GM12872 (cell line): ENCODE measurements at regions not wholly inside any gene's neighbourhood (a gene's known extent, or its start where the extent isn't known, plus 50 kb on each side); places are given as distances from the start of the nearest gene placed in this dataset.

Experiments
- TF ChIP-seq, protein P1 (sequence below): IDR thresholded peaks from 3 replicates; pipeline ENCODE4 v1.5.1; 2011; ENCODE audit warnings: low read depth, mild to moderate bottlenecking, low read length, moderate library complexity; ENCODE audit not compliant: insufficient read depth

DNA sequence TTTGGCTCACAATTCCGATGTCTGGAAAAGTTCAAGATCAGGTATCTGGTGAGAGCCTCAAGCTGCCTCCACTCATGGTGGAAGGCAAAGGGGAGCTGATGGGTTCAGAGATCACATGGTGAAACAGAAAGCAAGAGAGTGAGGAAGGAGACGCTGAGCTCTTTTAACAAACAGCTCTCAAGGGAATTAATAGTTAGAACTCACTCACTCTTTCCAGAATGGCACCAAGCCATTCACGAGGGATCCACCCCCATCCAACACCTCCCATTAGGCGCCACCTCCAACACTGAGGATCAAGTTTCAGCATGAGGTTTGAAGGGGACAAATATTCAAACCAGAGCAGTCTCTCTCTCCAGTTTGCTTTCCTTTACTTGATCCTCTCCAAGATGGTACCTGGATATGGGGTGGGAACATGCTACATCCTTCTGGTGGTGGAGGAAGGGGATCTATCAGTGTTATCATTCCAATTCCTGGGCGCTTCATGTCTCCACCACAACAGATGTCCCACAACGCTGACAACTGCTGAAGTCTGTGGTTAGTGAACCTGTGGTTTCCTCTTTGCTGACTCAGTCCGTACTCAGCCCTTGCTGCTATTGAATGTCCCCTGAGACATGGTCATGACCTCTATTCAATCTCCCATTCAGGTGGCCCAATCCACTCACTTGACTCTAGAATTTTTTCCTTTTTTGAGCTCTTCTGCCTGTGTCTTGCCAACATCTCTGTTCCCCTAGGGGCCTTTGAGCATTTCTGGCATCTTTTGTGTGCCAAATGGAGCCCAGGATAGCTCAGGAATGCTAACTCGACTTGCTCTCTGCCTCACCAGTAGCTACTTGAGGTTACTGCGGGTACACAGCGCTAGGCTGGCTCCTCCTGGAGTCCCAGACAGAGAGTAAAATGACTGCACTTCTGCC lies 395.2 kb downstream of the MID1IP1 start:
- TF ChIP-seq, protein P1, sequence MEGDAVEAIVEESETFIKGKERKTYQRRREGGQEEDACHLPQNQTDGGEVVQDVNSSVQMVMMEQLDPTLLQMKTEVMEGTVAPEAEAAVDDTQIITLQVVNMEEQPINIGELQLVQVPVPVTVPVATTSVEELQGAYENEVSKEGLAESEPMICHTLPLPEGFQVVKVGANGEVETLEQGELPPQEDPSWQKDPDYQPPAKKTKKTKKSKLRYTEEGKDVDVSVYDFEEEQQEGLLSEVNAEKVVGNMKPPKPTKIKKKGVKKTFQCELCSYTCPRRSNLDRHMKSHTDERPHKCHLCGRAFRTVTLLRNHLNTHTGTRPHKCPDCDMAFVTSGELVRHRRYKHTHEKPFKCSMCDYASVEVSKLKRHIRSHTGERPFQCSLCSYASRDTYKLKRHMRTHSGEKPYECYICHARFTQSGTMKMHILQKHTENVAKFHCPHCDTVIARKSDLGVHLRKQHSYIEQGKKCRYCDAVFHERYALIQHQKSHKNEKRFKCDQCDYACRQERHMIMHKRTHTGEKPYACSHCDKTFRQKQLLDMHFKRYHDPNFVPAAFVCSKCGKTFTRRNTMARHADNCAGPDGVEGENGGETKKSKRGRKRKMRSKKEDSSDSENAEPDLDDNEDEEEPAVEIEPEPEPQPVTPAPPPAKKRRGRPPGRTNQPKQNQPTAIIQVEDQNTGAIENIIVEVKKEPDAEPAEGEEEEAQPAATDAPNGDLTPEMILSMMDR: no peak

DNA sequence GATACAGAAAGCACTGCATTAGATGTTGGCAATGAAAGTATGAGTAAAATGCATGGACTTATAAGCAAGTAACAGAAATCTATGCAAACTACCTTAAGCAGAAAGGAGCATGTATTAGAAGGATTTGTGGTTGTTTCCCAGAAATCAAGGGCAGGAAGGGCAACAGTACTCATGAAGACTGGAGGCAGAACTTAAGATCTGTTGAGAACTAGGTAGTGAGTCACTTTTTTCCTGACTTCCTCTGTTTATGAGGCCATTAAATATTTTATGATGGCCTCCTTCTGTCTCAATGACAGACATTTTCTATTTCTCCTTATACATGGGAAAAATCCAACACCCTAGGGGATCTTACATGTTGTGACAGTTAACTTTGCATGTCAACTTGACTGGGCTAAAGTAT lies 398.2 kb downstream of the MID1IP1 start:
- TF ChIP-seq, protein P1: no peak

DNA sequence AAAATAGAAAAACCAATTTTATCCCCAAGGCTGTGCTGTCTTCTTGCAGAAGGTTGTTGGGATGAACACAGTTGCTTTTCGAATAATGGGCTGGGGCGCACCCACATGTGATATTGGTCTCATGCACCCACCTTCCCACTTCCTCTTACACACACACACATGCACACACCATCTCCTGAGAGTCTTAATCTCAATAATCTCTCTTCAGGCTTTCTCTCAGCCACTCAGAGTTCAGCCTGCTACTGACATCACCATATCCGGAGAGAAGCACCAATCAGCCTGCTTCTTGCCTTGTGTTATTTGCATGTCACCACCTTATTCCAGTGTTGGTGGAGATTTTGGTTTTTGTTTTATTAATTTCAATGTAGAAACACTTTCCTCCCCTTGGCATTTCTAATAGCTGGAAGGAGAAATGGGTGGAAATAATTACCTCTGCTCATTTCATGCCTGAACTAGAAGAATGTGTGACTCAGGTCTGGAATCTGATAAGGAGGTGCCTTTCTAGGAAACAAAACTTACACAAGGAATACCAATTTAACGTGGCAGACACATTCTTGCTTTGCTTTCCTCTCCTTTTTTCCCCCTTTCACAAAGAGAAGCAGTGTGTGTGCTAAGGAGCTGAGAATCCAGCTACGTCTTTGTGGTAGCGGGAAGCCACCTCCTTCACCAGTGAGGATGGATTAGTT lies 400.2 kb downstream of the MID1IP1 start:
- TF ChIP-seq, protein P1: no peak

DNA sequence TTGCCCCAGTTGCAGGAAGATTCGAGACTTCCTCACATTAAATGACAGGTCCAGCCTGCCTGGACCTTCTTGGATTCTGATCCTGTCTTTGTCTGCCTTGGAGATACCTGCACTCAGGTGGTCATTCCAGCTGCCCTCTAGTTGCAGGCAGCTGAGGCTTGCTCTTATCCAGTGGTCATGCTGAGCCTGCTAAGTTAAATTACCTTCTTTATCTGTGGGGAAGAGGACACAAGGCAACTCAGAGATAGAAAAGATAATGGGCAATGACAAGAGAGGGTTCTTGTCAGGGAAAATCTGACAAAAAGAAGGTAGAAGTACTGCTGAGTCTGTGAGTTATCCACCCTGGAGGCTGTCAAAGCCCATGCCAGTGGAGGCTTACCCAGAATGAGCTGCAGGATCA lies 401.4 kb downstream of the MID1IP1 start:
- TF ChIP-seq, protein P1: no peak

DNA sequence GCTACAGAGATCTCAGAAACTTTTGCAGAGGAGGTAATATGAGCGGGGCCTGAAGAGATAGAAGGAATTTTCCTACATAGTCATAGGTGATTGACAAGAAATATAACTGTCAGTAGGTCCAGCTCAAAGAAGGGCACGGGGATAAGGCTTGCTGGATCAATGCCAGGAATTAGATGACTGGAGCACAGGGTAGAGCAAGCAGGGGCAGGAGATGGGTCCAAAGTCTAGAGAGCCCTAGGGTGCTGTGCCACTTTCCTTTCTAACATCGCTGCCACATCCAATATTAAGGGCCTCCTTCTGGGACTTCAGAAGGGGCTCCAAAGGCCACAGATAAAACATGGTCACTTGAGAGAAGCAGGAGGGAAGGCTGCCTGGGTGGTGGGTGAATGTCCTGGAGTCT lies 402.2 kb downstream of the MID1IP1 start:
- TF ChIP-seq, protein P1: no peak

DNA sequence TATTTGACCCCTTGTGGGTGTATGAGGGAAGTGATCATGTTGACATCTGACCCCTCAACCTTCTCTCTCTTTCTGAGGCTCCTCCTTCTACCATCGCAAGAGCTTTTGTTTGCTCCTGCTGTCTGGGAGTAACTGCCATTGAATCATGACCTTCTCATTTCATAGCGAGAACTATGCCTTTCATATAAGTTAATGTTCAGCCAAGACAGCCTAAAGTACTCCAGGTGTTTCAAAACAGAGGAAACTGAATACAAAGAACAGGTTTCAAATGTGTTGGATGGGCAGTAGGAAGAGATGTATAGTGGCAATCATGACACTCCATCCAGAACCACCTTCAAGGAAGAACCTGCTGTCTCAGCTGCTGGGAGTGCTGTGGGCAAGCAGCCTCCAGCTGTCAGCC lies 403.1 kb downstream of the MID1IP1 start:
- TF ChIP-seq, protein P1: no peak

DNA sequence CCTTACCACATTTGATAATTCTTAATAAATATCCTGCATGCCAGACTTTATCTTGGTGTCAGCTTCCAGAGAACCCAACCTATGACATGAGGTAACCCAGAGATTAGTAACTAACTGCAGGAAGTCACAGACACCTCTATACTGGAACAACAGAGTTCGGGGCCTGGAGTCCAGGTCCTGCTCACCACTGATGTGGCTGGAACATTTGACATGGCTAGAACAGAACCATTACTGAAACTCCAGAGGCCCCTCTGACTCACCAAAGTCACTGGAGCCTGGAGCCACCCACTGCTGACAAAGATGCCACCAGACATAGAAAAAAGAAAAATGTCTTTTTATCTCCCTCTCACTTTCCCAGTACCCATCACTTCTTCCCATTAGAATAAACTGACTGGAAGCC lies 403.7 kb downstream of the MID1IP1 start:
- TF ChIP-seq, protein P1: no peak
